Caco-2 (cell line): ENCODE measurements at regions not wholly inside any gene's neighbourhood (a gene's known extent, or its start where the extent isn't known, plus 50 kb on each side); places are given as distances from the start of the nearest gene placed in this dataset.

Source experiments
- BruUV-seq: library from RNA; stranded (reverse); fragments of 400-500 nt; replicated peaks from 2 replicates; lab custom pipeline; 2021; lab: Mats Ljungman, UMichigan
- CTCF ChIA-PET: fragments of 300-600 bp; sonication (Branson Sonifier 250); formaldehyde crosslinking; loops from one replicate; lab custom pipeline; 2022; ENCODE audit warnings: antibody characterized with exemption; lab: Charles Lee
- POLR2A ChIA-PET: fragments of 300-600 bp; sonication (Branson Sonifier 250); formaldehyde crosslinking; loops from one replicate; lab custom pipeline; 2022; ENCODE audit warnings: antibody characterized with exemption; lab: Charles Lee
- DNase-seq, 2 experiments: peaks; one replicate each; pipeline versions ENCODE4 v3.0.0 to v3.0.0-alpha.2; 2020 to 2022
- H3K27me3 ChIP-seq: replicated peaks from 2 replicates; pipeline ENCODE4 v1.6.0; 2011; ENCODE audit warnings: low read length; ENCODE audit not compliant: control insufficient read depth, insufficient read depth
- H3K36me3 ChIP-seq: 2 replicates; pipeline ENCODE4 v1.5.1; 2011; ENCODE audit warnings: low read length; ENCODE audit not compliant: control insufficient read depth, insufficient read depth
- H3K4me1 ChIP-seq: fragments of 250-450 bp; sonication (Bioruptor Pico); 2 replicates; pipeline ENCODE4 v1.5.1; 2020; ENCODE audit warnings: mild to moderate bottlenecking
- H3K4me3 ChIP-seq: 2 replicates; pipeline ENCODE4 v1.5.1; 2011; ENCODE audit warnings: low read depth, mild to moderate bottlenecking, control low read depth, low read length
- H3K9me3 ChIP-seq: fragments of 250-450 bp; sonication (Bioruptor Pico); 2 replicates; pipeline ENCODE4 v1.5.1; 2020; ENCODE audit warnings: mild to moderate bottlenecking, moderate library complexity
- H3K27ac Mint-ChIP-seq: one replicate; pipeline ENCODE4 v1.8.0; 2022; ENCODE audit warnings: mixed read lengths; ENCODE audit not compliant: unreplicated experiment
- H3K27me3 Mint-ChIP-seq: one replicate; pipeline ENCODE4 v1.8.0; 2022; ENCODE audit warnings: mixed read lengths; ENCODE audit not compliant: insufficient read depth, unreplicated experiment
- H3K36me3 Mint-ChIP-seq: one replicate; pipeline ENCODE4 v1.8.0; 2022; ENCODE audit warnings: mild to moderate bottlenecking, mixed read lengths; ENCODE audit not compliant: insufficient read depth, unreplicated experiment
- H3K4me1 Mint-ChIP-seq: one replicate; pipeline ENCODE4 v1.8.0; 2022; ENCODE audit warnings: low read depth, mixed read lengths; ENCODE audit not compliant: unreplicated experiment
- H3K4me3 Mint-ChIP-seq: one replicate; pipeline ENCODE4 v1.8.0; 2022; ENCODE audit warnings: mild to moderate bottlenecking, moderate library complexity, mixed read lengths; ENCODE audit not compliant: unreplicated experiment
- H3K9me3 Mint-ChIP-seq: one replicate; pipeline ENCODE4 v1.8.0; 2022; ENCODE audit warnings: mixed read lengths; ENCODE audit not compliant: unreplicated experiment
- CTCF ChIP-seq, 2 experiments: fragments of 200-600 bp in 1 of 2; IDR thresholded peaks; 1 replicate in 1 of 2; 2 replicates in 1 of 2; pipeline versions ENCODE4 v1.5.1 to v1.8.0; 2011 to 2022; ENCODE audit warnings: antibody characterized with exemption in 1 of 2, control low read depth in 1 of 2, inconsistent platforms in 1 of 2, low read depth in 1 of 2, low read length in 1 of 2, mild to moderate bottlenecking in 1 of 2, moderate library complexity in 1 of 2; ENCODE audit not compliant: insufficient read depth in 1 of 2, severe bottlenecking in 1 of 2, unreplicated experiment in 1 of 2
- intact Hi-C: fragments of 100-400 bp; cut with micrococcal nuclease; formaldehyde crosslinking; loops from one replicate; pipeline ENCODE4 v1.10.0; 2022; ENCODE audit not compliant: unreplicated experiment

- Histone ChIP-seq H3K4me3 (no peak overlapping the region), H3K36me3 (no peaks in the 10 kb centered on the region), H3K9me3 (no peaks in the 10 kb centered on the region), H3K4me1 (peaks cover 24% of the 10 kb centered on the region), H3K27me3 (no peaks in the 10 kb centered on the region)
- ChIA-PET POLR2A (no interaction called here), CTCF (no interaction called here)
- no peaks in the 10 kb centered on the region for H3K36me3 Mint-ChIP-seq
- intact Hi-C loops, result loop anchor here (10.0 kb wide), 1 partner anchor 289 kb away; no protein-coding TSS in a partner anchor
- no peak for DNase-seq
- H3K4me1 Mint-ChIP-seq, result peaks cover 10% of the 10 kb centered on the region
- TF ChIP-seq CTCF (IDR thresholded peaks at IDR 0.05; ENCODE audit: insufficient read depth in 1 of 2, low read depth in 1 of 2, low read length in 1 of 2, severe bottlenecking in 1 of 2, unreplicated experiment in 1 of 2), result no peak
- H3K27me3 Mint-ChIP-seq, result no peaks in the 10 kb centered on the region
- H3K4me3 Mint-ChIP-seq, result no peak overlapping the region
- H3K9me3 Mint-ChIP-seq, result no peaks in the 10 kb centered on the region
- H3K27ac Mint-ChIP-seq, result no peak overlapping the region
- BruUV-seq, result no TSS peak
Measured at GRCh38 chr15:93825682-93826081, 405.7 kb upstream of the MCTP2 start.

- Histone ChIP-seq H3K4me1 (peaks cover 11% of the 10 kb centered on the region), H3K4me3 (no peak overlapping the region), H3K36me3 (no peaks in the 10 kb centered on the region), H3K9me3 (no peaks in the 10 kb centered on the region), H3K27me3 (no peaks in the 10 kb centered on the region)
- no peaks in the 10 kb centered on the region for H3K36me3 Mint-ChIP-seq
- no peaks in the 10 kb centered on the region for H3K27me3 Mint-ChIP-seq
- TF ChIP-seq CTCF (IDR thresholded peaks at IDR 0.05; ENCODE audit: insufficient read depth in 1 of 2, low read depth in 1 of 2, low read length in 1 of 2, severe bottlenecking in 1 of 2, unreplicated experiment in 1 of 2), result no peak
- BruUV-seq, result no TSS peak
- H3K4me3 Mint-ChIP-seq, result no peak overlapping the region
- H3K4me1 Mint-ChIP-seq, result peaks cover 3% of the 10 kb centered on the region
- DNase-seq, result no peak
- no peak overlapping the region for H3K27ac Mint-ChIP-seq
- CTCF ChIA-PET, result no interaction called here
- H3K9me3 Mint-ChIP-seq, result no peaks in the 10 kb centered on the region
- intact Hi-C loops, result loop anchor here (10.0 kb wide), 1 partner anchor 291 kb away; no protein-coding TSS in a partner anchor
- POLR2A ChIA-PET, result no interaction called here
Measured at GRCh38 chr15:93823971-93824913, 407.1 kb upstream of the MCTP2 start.

GRCh38 chr15:93820566-93820965 lies 410.8 kb upstream of the MCTP2 start:
- Mint-ChIP-seq H3K27me3 (no peaks in the 10 kb centered on the region), H3K4me3 (no peak overlapping the region), H3K36me3 (no peaks in the 10 kb centered on the region), H3K4me1 (no peaks in the 10 kb centered on the region), H3K27ac (no peak overlapping the region), H3K9me3 (peaks cover 10% of the 10 kb centered on the region)
- no peaks in the 10 kb centered on the region for H3K9me3 ChIP-seq
- H3K4me3 ChIP-seq, result no peak overlapping the region
- no peaks in the 10 kb centered on the region for H3K27me3 ChIP-seq
- no TSS peak for BruUV-seq
- ChIA-PET CTCF (no interaction called here), POLR2A (no interaction called here)
- TF ChIP-seq CTCF (IDR thresholded peaks at IDR 0.05; ENCODE audit: insufficient read depth in 1 of 2, low read depth in 1 of 2, low read length in 1 of 2, severe bottlenecking in 1 of 2, unreplicated experiment in 1 of 2), result no peak
- H3K36me3 ChIP-seq, result no peaks in the 10 kb centered on the region
- DNase-seq, result no peak
- intact Hi-C loops, result loop anchor here (10.0 kb wide), 1 partner anchor 294 kb away; no protein-coding TSS in a partner anchor
- H3K4me1 ChIP-seq, result no peaks in the 10 kb centered on the region
